H1 (cell line): ENCODE measurements at regions not wholly inside any gene's neighbourhood (a gene's known extent, or its start where the extent isn't known, plus 50 kb on each side); places are given as distances from the start of the nearest gene placed in this dataset.

Source experiments
- CTCF ChIP-seq, 3 experiments: IDR thresholded peaks; 1 replicate in 2 of 3; 2 replicates in 1 of 3; pipeline versions ENCODE4 v1.5.1 to v1.6.1; 2011; ENCODE audit warnings: low read length in 3 of 3, mild to moderate bottlenecking in 3 of 3, inconsistent platforms in 2 of 3, low read depth in 1 of 3, moderate library complexity in 1 of 3; ENCODE audit not compliant: insufficient read depth in 1 of 3; ENCODE audit errors: control extremely low read depth in 1 of 3
- POLR2A ChIP-seq, 2 experiments: IDR thresholded peaks; 1 replicate in 1 of 2; 2 replicates in 1 of 2; pipeline ENCODE4 v1.6.1; 2011; ENCODE audit warnings: low read depth in 2 of 2, low read length in 2 of 2, mild to moderate bottlenecking in 2 of 2; ENCODE audit errors: control extremely low read depth in 1 of 2

GRCh38 chrX:39788521-39788920, 309.2 kb downstream of the BCOR start:
- no peak for TF ChIP-seq POLR2A (IDR thresholded peaks at IDR 0.05; ENCODE audit: control extremely low read depth in 1 of 2, low read depth in 2 of 2, low read length in 2 of 2)
- TF ChIP-seq CTCF (IDR thresholded peaks at IDR 0.05; ENCODE audit: control extremely low read depth in 1 of 3, insufficient read depth in 1 of 3, low read depth in 1 of 3, low read length in 3 of 3) = no peak
